Fibroblast of lung (primary cell): ENCODE measurements at regions not wholly inside any gene's neighbourhood (a gene's known extent, or its start where the extent isn't known, plus 50 kb on each side); places are given as distances from the start of the nearest gene placed in this dataset.

Source experiments
- DNase-seq, 2 donors: peaks; one replicate each; pipeline versions ENCODE4 v3.0.0 to v3.0.0-alpha.2; 2010; ENCODE audit warnings: low read depth in 2 of 2
- H2AFZ ChIP-seq: 2 replicates; pipeline ENCODE4 v1.5.1; 2012; ENCODE audit warnings: low read length, control low read depth, inconsistent platforms
- H3K27ac ChIP-seq: 2 replicates; pipeline ENCODE4 v1.5.1; 2011; ENCODE audit warnings: low read length, control low read depth; ENCODE audit not compliant: insufficient read depth
- H3K27me3 ChIP-seq: 2 replicates; pipeline ENCODE4 v1.5.1; 2011; ENCODE audit warnings: mild to moderate bottlenecking, low read length; ENCODE audit not compliant: control insufficient read depth, insufficient read depth
- H3K36me3 ChIP-seq: 2 replicates; pipeline ENCODE4 v1.5.1; 2011; ENCODE audit warnings: low read length; ENCODE audit not compliant: control insufficient read depth, insufficient read depth
- H3K4me1 ChIP-seq: 2 replicates; pipeline ENCODE4 v1.5.1; 2011; ENCODE audit warnings: low read length; ENCODE audit not compliant: control insufficient read depth, insufficient read depth; ENCODE audit errors: extremely low read depth
- H3K4me2 ChIP-seq: 2 replicates; pipeline ENCODE4 v1.5.1; 2011; ENCODE audit warnings: low read length, control low read depth; ENCODE audit not compliant: insufficient read depth; ENCODE audit errors: extremely low read depth
- H3K4me3 ChIP-seq, 4 experiments: fragments of 200-600 bp in 1 of 4; sonication (generic) in 1 of 4; replicated peaks in 1 of 4; 2 replicates each; pipeline ENCODE4 v1.5.1; 2011 to 2016; ENCODE audit warnings: low read length in 4 of 4, low read depth in 3 of 4, mild to moderate bottlenecking in 3 of 4, control low read depth in 2 of 4, inconsistent platforms in 1 of 4, mixed read lengths in 1 of 4; ENCODE audit not compliant: insufficient read depth in 1 of 4; ENCODE audit errors: control extremely low read depth in 1 of 4
- H3K79me2 ChIP-seq: 2 replicates; pipeline ENCODE4 v1.5.1; 2012; ENCODE audit warnings: mild to moderate bottlenecking, low read length, inconsistent platforms; ENCODE audit not compliant: control insufficient read depth, insufficient read depth
- H3K9ac ChIP-seq: 2 replicates; pipeline ENCODE4 v1.5.1; 2011; ENCODE audit warnings: mild to moderate bottlenecking, low read length, control low read depth; ENCODE audit not compliant: insufficient read depth
- H3K9me3 ChIP-seq: 2 replicates; pipeline ENCODE4 v1.5.1; 2012; ENCODE audit warnings: low read depth, low read length; ENCODE audit not compliant: control insufficient read depth, insufficient read depth
- H4K20me1 ChIP-seq: 2 replicates; pipeline ENCODE4 v1.5.1; 2011; ENCODE audit warnings: low read length; ENCODE audit not compliant: control insufficient read depth, insufficient read depth; ENCODE audit errors: extremely low read depth
- CTCF ChIP-seq, 2 donors: IDR thresholded peaks in 1 of 2; conservative IDR thresholded peaks in 1 of 2; 1 replicate in 1 of 2; 2 replicates in 1 of 2; pipeline ENCODE4 v1.5.1; 2011 to 2012; ENCODE audit warnings: low read length in 2 of 2, control low read depth in 1 of 2, inconsistent platforms in 1 of 2, low read depth in 1 of 2, mild to moderate bottlenecking in 1 of 2
- EZH2 ChIP-seq: IDR thresholded peaks from 2 replicates; pipeline ENCODE4 v1.5.1; 2012; ENCODE audit warnings: low read length, control low read depth, mild to moderate bottlenecking; ENCODE audit errors: missing control alignments

- H3K27me3 ChIP-seq = no peaks in the 10 kb centered on the region
- H3K4me1 ChIP-seq = peaks cover 25% of the 10 kb centered on the region
- H3K27ac ChIP-seq = peak overlapping the region; percentile 78
- H3K4me2 ChIP-seq = no peak overlapping the region
- H3K9ac ChIP-seq = no peak overlapping the region
- no peaks in the 10 kb centered on the region for H3K9me3 ChIP-seq
- H2AFZ ChIP-seq = no peak overlapping the region
- no peak overlapping the region for H3K4me3 ChIP-seq
- no peaks in the 10 kb centered on the region for H3K36me3 ChIP-seq
- peak; percentile 76 to 89 for DNase-seq
- H4K20me1 ChIP-seq = no peaks in the 10 kb centered on the region
- TF ChIP-seq CTCF (conservative IDR thresholded peaks at IDR 0.05 in 1 of 2, IDR thresholded peaks at IDR 0.05 in 1 of 2; ENCODE audit: low read depth in 1 of 2, low read length in 2 of 2) (no peak), EZH2 (no peak)
- H3K79me2 ChIP-seq = no peaks in the 10 kb centered on the region
Measured at GRCh38 chr2:237184192-237184918, 98.7 kb downstream of the COPS8 start.

DNA sequence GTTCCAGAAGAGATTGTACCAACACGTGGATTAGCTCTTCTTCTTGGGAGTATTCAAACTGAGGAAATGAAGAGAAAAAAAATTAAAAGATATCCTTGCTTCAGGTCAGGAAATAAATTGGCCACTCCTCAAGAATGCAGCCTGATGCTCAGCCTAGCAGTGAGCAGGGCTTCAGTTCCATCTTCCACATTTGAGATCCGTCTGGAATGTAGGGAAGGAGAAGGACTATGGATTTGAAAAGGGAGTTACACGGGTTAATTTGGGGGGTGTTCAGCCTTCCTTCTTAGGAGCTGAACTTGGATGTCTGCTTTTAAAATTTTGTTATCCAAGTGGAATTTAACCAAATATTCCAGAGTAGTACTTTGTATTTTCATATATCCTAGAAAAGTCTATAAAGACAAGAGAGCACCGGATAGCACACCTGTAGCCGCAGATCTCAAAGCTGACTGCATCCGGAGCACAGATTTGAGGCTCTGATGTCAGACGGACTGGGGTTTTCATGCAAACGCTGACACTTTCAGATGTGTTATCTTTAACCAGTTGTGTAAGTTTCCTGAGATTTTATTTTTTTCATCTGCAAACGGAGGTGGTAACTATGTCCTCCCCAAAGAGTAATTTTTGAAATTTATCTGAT is 99.3 kb downstream of the COPS8 start:
- Histone ChIP-seq H4K20me1 (no peaks in the 10 kb centered on the region), H3K36me3 (no peaks in the 10 kb centered on the region)
- no peak for DNase-seq

DNA sequence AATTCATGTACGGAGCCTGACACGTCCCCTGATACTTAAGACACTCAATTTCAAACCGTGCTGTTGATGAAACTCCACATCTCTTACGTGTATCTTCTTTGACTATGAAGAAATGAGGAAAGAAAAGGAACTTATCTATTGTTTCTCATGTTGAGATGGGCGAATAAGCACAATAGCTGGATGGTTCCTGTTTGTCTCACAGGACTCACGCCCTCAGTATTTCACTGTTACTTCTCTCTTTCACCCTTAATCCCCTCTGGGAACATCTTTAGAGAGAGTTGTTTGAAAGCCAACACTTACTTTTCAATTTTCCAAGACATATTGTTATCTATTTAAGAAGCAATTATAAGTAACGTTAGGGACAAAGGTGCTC is 99.8 kb downstream of the COPS8 start:
- TF ChIP-seq EZH2 (no peak), CTCF (conservative IDR thresholded peaks at IDR 0.05 in 1 of 2, IDR thresholded peaks at IDR 0.05 in 1 of 2; ENCODE audit: low read depth in 1 of 2, low read length in 2 of 2) (no peak)
- no peaks in the 10 kb centered on the region for H3K9me3 ChIP-seq
- H3K4me1 ChIP-seq = peaks cover 25% of the 10 kb centered on the region
- H3K36me3 ChIP-seq = no peaks in the 10 kb centered on the region
- H3K79me2 ChIP-seq = no peaks in the 10 kb centered on the region
- no peak overlapping the region for H3K27ac ChIP-seq
- DNase-seq = no peak
- H4K20me1 ChIP-seq = no peaks in the 10 kb centered on the region
- no peak overlapping the region for H3K4me2 ChIP-seq
- H3K27me3 ChIP-seq = no peaks in the 10 kb centered on the region
- no peak overlapping the region for H2AFZ ChIP-seq
- H3K4me3 ChIP-seq = no peak overlapping the region
- no peak overlapping the region for H3K9ac ChIP-seq

More for the DNA sequence above, 99.3 kb downstream of the COPS8 start:
- Histone ChIP-seq H3K9ac (no peak overlapping the region), H3K27ac (peak overlapping the region; percentile 78), H2AFZ (no peak overlapping the region), H3K27me3 (no peaks in the 10 kb centered on the region), H3K9me3 (no peaks in the 10 kb centered on the region), H3K79me2 (no peaks in the 10 kb centered on the region), H3K4me2 (no peak overlapping the region), H3K4me3 (no peak overlapping the region), H3K4me1 (peaks cover 25% of the 10 kb centered on the region)
- TF ChIP-seq CTCF (conservative IDR thresholded peaks at IDR 0.05 in 1 of 2, IDR thresholded peaks at IDR 0.05 in 1 of 2; ENCODE audit: low read depth in 1 of 2, low read length in 2 of 2) (no peak), EZH2 (no peak)
